Gastrocnemius medialis (tissue), 4 donors: ENCODE measurements at regions not wholly inside any gene's neighbourhood (a gene's known extent, or its start where the extent isn't known, plus 50 kb on each side); places are given as distances from the start of the nearest gene placed in this dataset.
"Not testable (repeated sequence)": the region's sequence is repeated elsewhere in the genome, so short reads cannot be mapped to it uniquely, and the experiment has no call there.

Experiments used
- ATAC-seq, 2 donors: fragments of 150-250 bp; one replicate each; pipeline ENCODE4 v1.9.1; 2016
- DNase-seq, 2 donors: peaks; one replicate each; pipeline ENCODE4 v3.0.0-alpha.2; 2019
- H3K27ac ChIP-seq, 4 donors: fragments of 200-600 bp; sonication (generic); 1 replicate in 1 of 4; 2 replicates in 3 of 4; pipeline ENCODE4 v1.5.1; 2016 to 2018; ENCODE audit warnings: mild to moderate bottlenecking in 2 of 4, moderate library complexity in 1 of 4
- H3K27me3 ChIP-seq, 3 donors: fragments of 200-600 bp; sonication (generic) in 2 of 3; 1 replicate in 1 of 3; 2 replicates in 2 of 3; pipeline versions ENCODE4 v1.5.1 to v1.6.0; 2016 to 2019; ENCODE audit warnings: mild to moderate bottlenecking in 1 of 3, moderate library complexity in 1 of 3
- H3K36me3 ChIP-seq, 2 donors: fragments of 200-600 bp; sonication (generic) in 1 of 2; one replicate each; pipeline ENCODE4 v1.5.1; 2017 to 2018
- H3K4me1 ChIP-seq, 2 donors: fragments of 200-600 bp; sonication (generic) in 1 of 2; one replicate each; pipeline ENCODE4 v1.5.1; 2016 to 2017; ENCODE audit warnings: mild to moderate bottlenecking in 2 of 2
- H3K4me3 ChIP-seq, 4 donors: fragments of 200-600 bp; sonication (generic) in 3 of 4; 1 replicate in 1 of 4; 2 replicates in 3 of 4; pipeline ENCODE4 v1.5.1; 2016 to 2019; ENCODE audit warnings: mild to moderate bottlenecking in 2 of 4
- H3K9me3 ChIP-seq, 3 donors: fragments of 200-600 bp; sonication (generic) in 2 of 3; 1 replicate in 1 of 3; 2 replicates in 2 of 3; pipeline ENCODE4 v1.5.1; 2016 to 2019
- POLR2A ChIP-seq, 2 donors: fragments of 450-650 bp; IDR thresholded peaks; one replicate each; pipeline ENCODE4 v1.6.1; 2017; ENCODE audit warnings: antibody characterized with exemption in 2 of 2, mild to moderate bottlenecking in 2 of 2, moderate library complexity in 2 of 2
- in situ Hi-C, 4 donors: fragments of 200-750 bp; cut with MboI; loops; one replicate each; pipeline versions ENCODE4 v1.15.0 to v1.8.0; 2017; ENCODE audit warnings: low sequenced_read_pairs in 4 of 4
- intact Hi-C: fragments of 100-400 bp; cut with DNase I; formaldehyde crosslinking; loops from one replicate; pipeline ENCODE4 v1.15.1; 2023; ENCODE audit warnings: low total_unique reads
- TF ChIP-seq, protein P1 (sequence below), 5 experiments: fragments of 450-650 bp in 3 of 5; fragments of 200-600 bp in 2 of 5; sonication (generic) in 2 of 5; IDR thresholded peaks in 4 of 5; conservative IDR thresholded peaks in 1 of 5; 1 replicate in 4 of 5; 2 replicates in 1 of 5; pipeline ENCODE4 v1.5.1; 2016 to 2019; ENCODE audit warnings: antibody characterized with exemption in 5 of 5, mild to moderate bottlenecking in 3 of 5, moderate library complexity in 3 of 5

DNA sequence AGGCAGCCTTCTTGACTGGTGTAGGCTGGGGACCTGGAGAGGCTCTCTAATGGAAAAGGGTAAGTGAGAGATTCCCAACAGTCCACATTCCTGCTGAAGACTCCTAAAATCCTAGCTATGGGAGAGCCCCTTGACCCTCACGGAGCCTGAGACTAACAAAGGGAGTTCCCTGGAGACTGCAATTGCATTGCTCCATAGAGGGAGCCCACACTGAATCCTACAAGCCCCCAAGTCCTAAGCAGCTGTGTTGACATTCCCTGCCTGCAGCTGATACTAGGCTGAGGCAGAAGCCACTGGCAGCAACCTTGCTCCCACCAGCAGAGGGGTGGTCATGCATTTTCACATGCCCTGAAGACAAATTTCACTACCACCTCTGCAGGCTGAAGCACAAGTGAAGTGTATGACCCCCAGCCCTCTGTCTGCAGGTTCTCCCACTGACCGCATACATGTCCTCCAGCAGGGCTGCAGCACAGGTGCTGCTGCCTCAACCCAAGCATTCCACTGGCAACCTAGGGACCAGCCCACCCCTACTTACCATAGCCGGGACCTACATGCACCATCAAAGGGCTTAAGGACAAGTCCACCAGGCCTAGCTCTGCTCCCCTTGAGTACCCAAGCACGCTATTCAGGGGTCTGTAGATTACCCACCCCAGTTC lies 130.3 kb upstream of the SLC13A1 start:
- DNase-seq (no peak), ATAC-seq (no peak)
- Histone ChIP-seq H3K27ac (no peak overlapping the region), H3K4me1 (no peaks in the 10 kb centered on the region), H3K9me3 (no peaks in the 10 kb centered on the region), H3K4me3 (no peak overlapping the region), H3K27me3 (no peaks in the 10 kb centered on the region), H3K36me3 (no peaks in the 10 kb centered on the region)
- in situ Hi-C loops, result no loop called here
- no peak for TF ChIP-seq POLR2A (IDR thresholded peaks at IDR 0.05)
- TF ChIP-seq, protein P1, sequence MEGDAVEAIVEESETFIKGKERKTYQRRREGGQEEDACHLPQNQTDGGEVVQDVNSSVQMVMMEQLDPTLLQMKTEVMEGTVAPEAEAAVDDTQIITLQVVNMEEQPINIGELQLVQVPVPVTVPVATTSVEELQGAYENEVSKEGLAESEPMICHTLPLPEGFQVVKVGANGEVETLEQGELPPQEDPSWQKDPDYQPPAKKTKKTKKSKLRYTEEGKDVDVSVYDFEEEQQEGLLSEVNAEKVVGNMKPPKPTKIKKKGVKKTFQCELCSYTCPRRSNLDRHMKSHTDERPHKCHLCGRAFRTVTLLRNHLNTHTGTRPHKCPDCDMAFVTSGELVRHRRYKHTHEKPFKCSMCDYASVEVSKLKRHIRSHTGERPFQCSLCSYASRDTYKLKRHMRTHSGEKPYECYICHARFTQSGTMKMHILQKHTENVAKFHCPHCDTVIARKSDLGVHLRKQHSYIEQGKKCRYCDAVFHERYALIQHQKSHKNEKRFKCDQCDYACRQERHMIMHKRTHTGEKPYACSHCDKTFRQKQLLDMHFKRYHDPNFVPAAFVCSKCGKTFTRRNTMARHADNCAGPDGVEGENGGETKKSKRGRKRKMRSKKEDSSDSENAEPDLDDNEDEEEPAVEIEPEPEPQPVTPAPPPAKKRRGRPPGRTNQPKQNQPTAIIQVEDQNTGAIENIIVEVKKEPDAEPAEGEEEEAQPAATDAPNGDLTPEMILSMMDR (IDR thresholded peaks at IDR 0.05 in 4 of 5, conservative IDR thresholded peaks at IDR 0.05 in 1 of 5), result no peak
- intact Hi-C loops, result no loop called here

DNA sequence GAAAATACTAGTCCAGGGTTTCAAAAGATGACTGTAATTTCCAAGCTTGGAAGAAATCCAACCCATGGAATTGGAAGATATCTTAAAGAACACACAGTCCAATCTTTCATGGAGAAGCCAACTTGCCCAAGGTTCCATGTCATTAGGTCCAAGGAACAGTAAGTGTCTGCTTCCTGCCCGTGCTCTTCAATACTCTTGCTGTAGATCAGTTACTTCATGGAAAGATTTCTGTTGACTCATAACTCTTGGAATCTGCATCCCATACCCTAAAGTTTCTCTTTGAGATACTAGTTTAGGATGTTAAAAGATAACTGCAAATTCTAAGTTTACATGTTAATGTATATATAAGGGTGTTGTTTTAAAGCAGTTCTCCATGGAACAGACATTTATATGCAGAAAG lies 127.9 kb upstream of the SLC13A1 start:
- DNase-seq (no peak), ATAC-seq (no peak)
- TF ChIP-seq, protein P1 (IDR thresholded peaks at IDR 0.05 in 4 of 5, conservative IDR thresholded peaks at IDR 0.05 in 1 of 5), result no peak
- TF ChIP-seq POLR2A (IDR thresholded peaks at IDR 0.05), result no peak
- in situ Hi-C loops (no loop called here), intact Hi-C loops (no loop called here)
- Histone ChIP-seq H3K4me1 (no peaks in the 10 kb centered on the region), H3K27ac (no peak overlapping the region), H3K36me3 (no peaks in the 10 kb centered on the region), H3K9me3 (no peaks in the 10 kb centered on the region), H3K27me3 (no peaks in the 10 kb centered on the region), H3K4me3 (no peak overlapping the region)

DNA sequence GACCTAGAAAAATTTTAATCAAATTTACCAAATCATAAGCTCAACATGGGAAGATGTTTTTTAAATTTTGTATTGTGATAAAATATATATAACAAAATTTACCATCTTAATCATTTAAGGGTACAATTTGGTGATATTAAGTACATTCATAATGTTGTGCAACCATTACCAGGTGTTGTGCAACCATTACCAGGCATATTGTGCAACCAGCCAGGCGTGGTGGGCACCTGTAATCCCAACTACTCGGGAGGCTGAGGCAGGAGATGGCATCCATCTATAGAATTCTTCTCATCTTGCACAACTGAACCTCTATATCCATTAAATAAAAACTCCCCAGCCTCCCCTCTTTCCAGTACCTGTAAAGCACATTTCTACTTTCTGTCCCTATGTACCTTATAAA lies 124.5 kb upstream of the SLC13A1 start:
- no peaks in the 10 kb centered on the region for H3K27me3 ChIP-seq
- H3K9me3 ChIP-seq, result no peaks in the 10 kb centered on the region
- in situ Hi-C loops (no loop called here), intact Hi-C loops (no loop called here)
- H3K4me1 ChIP-seq, result no peaks in the 10 kb centered on the region
- H3K27ac ChIP-seq, result no peak overlapping the region
- H3K36me3 ChIP-seq, result no peaks in the 10 kb centered on the region
- no peak overlapping the region for H3K4me3 ChIP-seq
- DNase-seq (no peak), ATAC-seq (no peak)
- no peak for TF ChIP-seq POLR2A (IDR thresholded peaks at IDR 0.05)
- TF ChIP-seq, protein P1 (IDR thresholded peaks at IDR 0.05 in 4 of 5, conservative IDR thresholded peaks at IDR 0.05 in 1 of 5), result no peak

DNA sequence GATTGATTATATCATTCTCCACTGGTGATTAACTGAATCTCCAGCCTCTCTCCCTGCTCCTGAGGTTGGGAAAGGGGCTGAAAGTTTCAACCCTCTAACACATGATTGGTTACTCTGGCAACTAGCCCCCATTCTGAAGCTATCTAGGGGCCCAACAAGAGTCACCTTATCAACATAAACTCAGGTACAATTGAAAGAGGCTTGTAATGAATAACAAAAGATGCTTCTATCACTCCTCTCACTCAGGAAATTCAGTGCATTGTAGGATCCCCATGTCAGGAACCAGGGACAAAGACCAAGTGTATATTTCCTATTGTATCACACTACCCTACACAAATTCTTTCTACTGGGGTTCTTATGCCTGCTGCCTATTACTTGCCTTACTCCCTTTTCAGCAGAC lies 123.9 kb upstream of the SLC13A1 start:
- no peak for DNase-seq
- Histone ChIP-seq H3K4me1 (no peaks in the 10 kb centered on the region), H3K4me3 (no peak overlapping the region), H3K36me3 (no peaks in the 10 kb centered on the region), H3K27ac (no peak overlapping the region), H3K27me3 (no peaks in the 10 kb centered on the region), H3K9me3 (no peaks in the 10 kb centered on the region)
- in situ Hi-C loops, result no loop called here
- intact Hi-C loops, result no loop called here
- ATAC-seq, result no peak
- TF ChIP-seq POLR2A (IDR thresholded peaks at IDR 0.05), result no peak
- TF ChIP-seq, protein P1 (IDR thresholded peaks at IDR 0.05 in 4 of 5, conservative IDR thresholded peaks at IDR 0.05 in 1 of 5), result no peak

DNA sequence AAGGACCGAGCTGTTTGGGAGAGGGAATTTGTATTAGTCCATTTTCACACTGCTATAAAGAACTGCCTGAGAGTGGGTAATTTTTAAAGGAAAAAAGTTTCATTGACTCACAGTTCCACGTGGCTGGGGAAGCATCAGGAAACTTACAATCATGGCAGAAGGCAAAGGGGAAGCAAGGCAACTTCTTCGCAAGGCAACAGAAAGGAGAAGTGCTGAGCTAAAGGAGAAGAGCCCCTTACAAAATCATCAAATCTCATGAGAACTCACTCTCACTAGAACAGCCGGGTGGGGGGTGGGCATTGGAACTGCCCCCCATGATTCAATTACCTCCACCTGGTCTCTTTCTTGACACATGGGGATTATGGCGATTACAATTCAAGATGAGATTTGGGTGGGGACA lies 121.8 kb upstream of the SLC13A1 start:
- H3K27me3 ChIP-seq, ATAC-seq, H3K4me1 ChIP-seq, in situ Hi-C loops, H3K9me3 ChIP-seq, intact Hi-C loops, H3K36me3 ChIP-seq, H3K4me3 ChIP-seq, DNase-seq, H3K27ac ChIP-seq: not testable (repeated sequence)
